Activated CD4-positive, alpha-beta T cell treated with anti-CD3 and anti-CD28 coated beads, Interleukin-2, amount 50 U/mL, for 24 hours (primary cell): ENCODE measurements at regions not wholly inside any gene's neighbourhood (a gene's known extent, or its start where the extent isn't known, plus 50 kb on each side); places are given as distances from the start of the nearest gene placed in this dataset.

Experiments used
- DNase-seq, 2 donors: peaks; one replicate each; pipeline ENCODE4 v3.0.0-alpha.2; 2020; ENCODE audit warnings: low read depth in 1 of 2, low spot score in 1 of 2

DNA sequence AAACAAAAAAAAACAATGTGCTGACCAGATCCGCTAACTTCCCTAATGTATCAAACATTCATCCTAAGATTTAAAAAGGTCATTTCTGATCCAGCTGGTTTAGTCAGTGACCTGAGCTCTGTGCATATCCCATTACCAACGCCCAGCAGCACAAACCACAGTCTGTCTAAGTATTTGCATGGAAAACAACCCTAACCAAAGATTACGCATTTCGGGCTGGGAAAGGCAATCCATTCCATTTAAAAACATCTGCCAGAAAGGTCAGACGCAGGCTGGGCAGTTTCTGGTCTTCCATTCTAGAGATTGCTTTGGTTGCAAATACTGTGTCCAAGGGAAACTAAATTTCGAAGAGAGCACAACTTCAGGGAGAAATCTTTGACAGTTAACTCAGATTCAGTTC, 234.9 kb downstream of the FLRT2 start:
- DNase-seq, result no peak

DNA sequence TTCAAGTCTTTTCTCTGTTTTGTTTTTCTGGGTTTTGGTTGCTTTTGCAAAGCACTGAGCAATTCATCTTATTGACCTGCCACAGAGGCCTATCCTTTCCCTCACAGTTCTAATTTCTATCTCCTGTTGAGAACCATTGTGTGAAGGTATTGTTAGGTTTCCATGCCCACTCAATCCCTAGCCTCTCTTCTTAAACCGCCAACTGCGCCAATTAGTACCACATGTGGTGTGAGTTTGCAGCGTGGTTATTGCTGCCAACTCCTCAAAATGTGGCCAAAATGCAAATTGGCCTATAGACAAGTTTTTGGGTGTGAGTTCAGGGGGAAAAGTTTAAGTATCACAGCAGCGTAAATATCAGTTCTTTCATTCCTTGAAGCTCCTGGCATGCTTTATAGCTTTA, 232.6 kb downstream of the FLRT2 start:
- DNase-seq, result no peak

DNA sequence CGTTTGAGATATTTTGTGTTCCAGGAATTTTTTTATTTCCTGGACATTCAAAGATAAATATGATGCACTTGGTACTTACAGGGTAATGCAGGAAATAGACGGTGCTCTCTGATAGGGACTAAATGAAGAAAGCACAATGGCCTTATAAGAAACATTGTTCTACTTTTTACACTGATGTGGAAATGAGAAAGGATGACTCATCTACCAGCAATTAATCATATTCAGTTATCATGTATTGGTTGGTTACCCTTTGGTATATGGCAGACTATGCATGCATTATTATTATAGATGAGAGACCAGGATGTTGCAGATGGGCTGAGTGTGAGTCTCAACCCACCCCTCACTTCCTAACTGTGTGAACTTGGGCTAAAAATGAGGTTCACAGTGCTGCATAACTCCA, 222.2 kb downstream of the FLRT2 start:
- DNase-seq, result no peak

DNA sequence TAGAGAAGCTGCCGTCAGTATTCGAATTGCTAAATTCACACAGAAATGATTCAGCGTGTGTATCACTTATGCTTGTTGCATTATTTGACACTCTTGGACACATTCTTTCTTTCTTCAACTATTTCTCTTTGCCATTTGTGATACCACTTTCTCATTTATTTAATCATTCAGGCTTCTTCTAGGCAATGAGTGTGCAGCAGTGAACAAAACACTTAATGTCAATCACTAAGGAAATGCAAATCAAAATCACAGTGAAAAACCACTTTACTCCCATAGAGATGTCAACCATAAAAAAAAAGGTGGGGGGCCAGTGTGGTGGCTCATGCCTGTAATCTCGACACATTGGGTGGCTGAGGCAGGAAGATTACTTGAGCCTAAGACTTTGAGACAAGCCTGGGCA, 214.6 kb downstream of the FLRT2 start:
- no peak for DNase-seq

DNA sequence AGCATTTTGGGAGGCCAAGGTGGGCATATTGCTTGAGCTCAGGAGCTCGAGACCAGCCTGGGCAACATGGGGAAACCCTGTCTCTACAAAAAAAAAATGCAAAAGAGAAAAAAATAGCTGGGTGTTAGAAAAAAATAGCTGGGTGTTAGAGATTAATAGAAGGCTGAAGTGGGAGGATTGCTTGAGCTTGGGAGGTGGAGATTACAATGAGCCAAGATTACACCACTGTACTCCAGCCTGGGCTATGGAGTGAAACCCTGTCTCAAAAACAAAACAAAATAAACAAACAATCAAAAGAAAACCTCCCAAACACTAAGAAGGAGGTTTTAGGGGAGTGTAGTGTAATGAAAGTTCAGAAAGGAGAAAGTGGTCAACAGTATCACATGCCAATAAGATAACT, 202.1 kb downstream of the FLRT2 start:
- no peak for DNase-seq

DNA sequence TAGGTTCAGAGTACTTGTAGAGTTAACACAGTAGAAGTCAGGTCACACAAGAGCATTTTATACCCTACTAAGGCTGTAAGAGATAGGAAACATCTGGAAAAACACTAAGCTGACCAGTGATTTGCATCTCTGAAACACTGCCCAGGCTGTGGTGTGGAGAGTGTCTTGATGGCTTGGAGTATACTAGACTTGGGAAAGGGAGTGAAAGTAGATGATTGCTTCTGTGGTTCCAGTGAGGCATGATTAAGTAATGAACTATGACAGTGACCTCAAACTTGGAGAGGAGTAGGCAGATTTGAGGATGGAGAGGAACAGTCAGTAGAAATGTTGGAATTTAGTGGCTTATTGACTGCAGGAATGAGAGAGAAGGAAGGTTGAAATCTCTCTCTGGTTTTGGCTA, 201.2 kb downstream of the FLRT2 start:
- DNase-seq, result no peak

DNA sequence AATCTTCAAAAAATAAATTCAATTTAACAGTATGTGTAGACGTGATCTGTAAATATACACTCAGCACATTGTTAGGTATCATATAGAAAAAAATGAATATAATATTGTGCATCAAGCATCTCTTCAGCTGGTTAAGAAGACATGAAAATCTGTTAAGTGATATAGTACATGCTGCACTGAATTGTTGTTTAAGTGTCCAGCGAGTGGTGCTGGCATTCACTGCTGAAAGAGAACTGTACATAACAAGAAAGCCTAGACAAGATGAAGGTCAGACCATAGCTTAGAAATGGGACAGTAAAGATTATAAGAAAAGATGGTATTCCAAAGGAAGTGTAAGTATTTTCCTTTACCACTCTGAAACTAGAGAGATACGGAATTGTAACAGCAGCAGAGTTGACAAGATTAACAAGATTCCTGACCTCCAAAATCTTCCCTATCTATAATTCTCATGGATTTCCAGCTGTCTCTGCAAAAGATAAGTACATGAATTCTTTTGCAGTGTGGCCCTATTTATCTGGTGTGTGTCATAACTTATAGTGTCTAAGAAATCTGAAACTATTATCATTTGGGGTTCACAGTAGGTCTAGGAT, 198.6 kb downstream of the FLRT2 start:
- no peak for DNase-seq

DNA sequence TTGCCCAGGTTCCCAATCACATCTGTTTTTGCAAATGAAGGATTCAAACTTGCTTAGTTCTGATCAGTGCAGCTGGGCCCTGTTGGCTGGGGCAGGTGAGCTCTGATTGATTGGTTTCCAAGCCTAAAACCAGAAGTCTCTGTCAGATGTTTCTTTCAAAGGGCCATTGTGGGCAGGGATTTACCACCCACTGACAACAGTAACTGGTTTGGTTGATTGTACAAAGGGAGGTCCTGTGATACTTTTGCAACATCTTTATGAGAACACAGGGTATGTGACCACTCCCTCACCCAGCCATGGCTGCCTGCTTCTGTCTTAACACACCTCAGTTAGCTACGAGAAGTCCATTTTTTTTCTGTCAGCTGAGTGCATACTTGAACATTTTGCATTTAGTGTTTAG, 184.1 kb downstream of the FLRT2 start:
- no peak for DNase-seq

DNA sequence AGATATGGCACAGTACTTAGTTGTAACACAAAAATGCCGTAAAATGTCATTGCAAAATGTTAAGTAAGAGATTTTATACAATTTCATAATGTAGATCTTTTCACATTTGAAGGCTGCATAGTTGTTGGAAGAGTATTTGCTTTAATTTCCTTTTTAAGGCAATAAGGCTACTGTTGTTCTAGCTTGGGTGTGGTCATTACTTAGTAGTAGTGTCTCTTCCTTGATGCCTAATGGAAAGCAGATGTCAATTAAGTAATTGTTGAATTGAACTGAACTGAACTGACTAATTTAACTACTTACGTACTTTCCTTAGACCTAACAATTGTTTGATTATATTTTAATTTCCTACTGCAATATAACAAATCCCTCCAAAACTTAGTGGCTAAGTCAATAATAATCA, 181.7 kb downstream of the FLRT2 start:
- no peak for DNase-seq
